T follicular helper cell (primary cell): ENCODE measurements at regions not wholly inside any gene's neighbourhood (a gene's known extent, or its start where the extent isn't known, plus 50 kb on each side); places are given as distances from the start of the nearest gene placed in this dataset.
"Not testable (repeated sequence)": the region's sequence is repeated elsewhere in the genome, so short reads cannot be mapped to it uniquely, and the experiment has no call there.

ENCODE experiments used
- DNase-seq: peaks from one replicate; pipeline ENCODE4 v3.0.0-alpha.2; 2020; ENCODE audit warnings: low read depth

- DNase-seq = no peak
Observed at GRCh38 chrX:124426288-124427169, 80.2 kb downstream of the SH2D1A start.

GRCh38 chrX:124433186-124433585 lies 86.8 kb downstream of the SH2D1A start:
- DNase-seq = no peak

GRCh38 chrX:124435616-124436015 lies 89.3 kb downstream of the SH2D1A start:
- DNase-seq = no peak

- DNase-seq = no peak
Observed at GRCh38 chrX:124440695-124441094, 94.3 kb downstream of the SH2D1A start.

- DNase-seq = no peak
Observed at GRCh38 chrX:124441971-124442590, 95.7 kb downstream of the SH2D1A start.

GRCh38 chrX:124455966-124456365 lies 109.6 kb downstream of the SH2D1A start:
- no peak for DNase-seq

GRCh38 chrX:124459851-124460250 lies 113.5 kb downstream of the SH2D1A start:
- not testable (repeated sequence) for DNase-seq

- no peak for DNase-seq
Observed at GRCh38 chrX:124462931-124463330, 116.6 kb downstream of the SH2D1A start.

GRCh38 chrX:124467202-124467601 lies 120.8 kb downstream of the SH2D1A start:
- DNase-seq = no peak

GRCh38 chrX:124475358-124475757 lies 129.0 kb downstream of the SH2D1A start:
- no peak for DNase-seq

- DNase-seq = no peak
Observed at GRCh38 chrX:124476562-124476961, 130.2 kb downstream of the SH2D1A start.

- DNase-seq = no peak
Observed at GRCh38 chrX:124478046-124478445, 131.7 kb downstream of the SH2D1A start.

GRCh38 chrX:124488412-124489161 lies 142.2 kb downstream of the SH2D1A start:
- DNase-seq = no peak

- no peak for DNase-seq
Observed at GRCh38 chrX:124493984-124494383, 147.6 kb downstream of the SH2D1A start.

- DNase-seq = no peak
Observed at GRCh38 chrX:124497386-124497785, 151.0 kb downstream of the SH2D1A start.

GRCh38 chrX:124501586-124501985 lies 155.2 kb downstream of the SH2D1A start:
- no peak for DNase-seq

GRCh38 chrX:124502166-124502565 lies 155.8 kb downstream of the SH2D1A start:
- DNase-seq = no peak

GRCh38 chrX:124502599-124502998 lies 156.2 kb downstream of the SH2D1A start:
- DNase-seq = no peak

- DNase-seq = no peak
Observed at GRCh38 chrX:124504111-124504983, 158.0 kb downstream of the SH2D1A start.

- DNase-seq = no peak
Observed at GRCh38 chrX:124506066-124506465, 159.7 kb downstream of the SH2D1A start.

- no peak for DNase-seq
Observed at GRCh38 chrX:124507246-124507645, 160.9 kb downstream of the SH2D1A start.

GRCh38 chrX:124518885-124519284 lies 172.5 kb downstream of the SH2D1A start:
- DNase-seq = no peak
